GM21515 (cell line): ENCODE measurements at regions not wholly inside any gene's neighbourhood (a gene's known extent, or its start where the extent isn't known, plus 50 kb on each side); places are given as distances from the start of the nearest gene placed in this dataset.
"Not testable (repeated sequence)": the region's sequence is repeated elsewhere in the genome, so short reads cannot be mapped to it uniquely, and the experiment has no call there.

Experiments used
- ATAC-seq: cut with Tn5 transposase; IDR thresholded peaks from one replicate; pipeline ENCODE4 v1.9.1; 2021; ENCODE audit not compliant: unreplicated experiment

GRCh38 chr5:57915536-57915935 is 432.9 kb upstream of the ACTBL2 start:
- ATAC-seq: no peak

GRCh38 chr5:57911438-57911837 is 428.8 kb upstream of the ACTBL2 start:
- no peak for ATAC-seq

GRCh38 chr5:57906671-57907070 is 424.1 kb upstream of the ACTBL2 start:
- ATAC-seq: no peak

- ATAC-seq: no peak
These were observed 420.8 kb upstream of the ACTBL2 start for GRCh38 chr5:57903458-57903857.

- no peak for ATAC-seq
These were observed 419.5 kb upstream of the ACTBL2 start for GRCh38 chr5:57902095-57902494.

GRCh38 chr5:57900381-57900944 is 417.9 kb upstream of the ACTBL2 start:
- no peak for ATAC-seq

GRCh38 chr5:57896576-57896975 is 414.0 kb upstream of the ACTBL2 start:
- ATAC-seq: no peak

- ATAC-seq: no peak
These were observed 413.2 kb upstream of the ACTBL2 start for GRCh38 chr5:57895766-57896165.

GRCh38 chr5:57893926-57894325 is 411.3 kb upstream of the ACTBL2 start:
- no peak for ATAC-seq

- no peak for ATAC-seq
These were observed 408.8 kb upstream of the ACTBL2 start for GRCh38 chr5:57891443-57891842.

GRCh38 chr5:57889558-57889957 is 406.9 kb upstream of the ACTBL2 start:
- no peak for ATAC-seq

GRCh38 chr5:57887851-57888621 is 405.4 kb upstream of the ACTBL2 start:
- no peak for ATAC-seq

- no peak for ATAC-seq
These were observed 401.9 kb upstream of the ACTBL2 start for GRCh38 chr5:57884346-57885102.

- no peak for ATAC-seq
These were observed 397.6 kb upstream of the ACTBL2 start for GRCh38 chr5:57880216-57880615.

GRCh38 chr5:57878301-57878722 is 395.7 kb upstream of the ACTBL2 start:
- no peak for ATAC-seq

- no peak for ATAC-seq
These were observed 388.9 kb upstream of the ACTBL2 start for GRCh38 chr5:57871496-57871895.

GRCh38 chr5:57870267-57870666 is 387.7 kb upstream of the ACTBL2 start:
- not testable (repeated sequence) for ATAC-seq

- no peak for ATAC-seq
These were observed 381.1 kb upstream of the ACTBL2 start for GRCh38 chr5:57863661-57864060.

GRCh38 chr5:57862942-57863341 is 380.3 kb upstream of the ACTBL2 start:
- ATAC-seq: no peak

- no peak for ATAC-seq
These were observed 379.9 kb upstream of the ACTBL2 start for GRCh38 chr5:57862471-57862911.

GRCh38 chr5:57859626-57860025 is 377.0 kb upstream of the ACTBL2 start:
- ATAC-seq: no peak

- ATAC-seq: no peak
These were observed 376.3 kb upstream of the ACTBL2 start for GRCh38 chr5:57858905-57859304.
